Tibial artery (tissue), 4 donors: ENCODE measurements at regions not wholly inside any gene's neighbourhood (a gene's known extent, or its start where the extent isn't known, plus 50 kb on each side); places are given as distances from the start of the nearest gene placed in this dataset.

Experiments used
- DNase-seq, 2 donors: peaks; one replicate each; pipeline ENCODE4 v3.0.0-alpha.2; 2019
- H3K27ac ChIP-seq, 2 donors: fragments of 200-600 bp; sonication (generic) in 1 of 2; 1 replicate in 1 of 2; 2 replicates in 1 of 2; pipeline ENCODE4 v1.5.1; 2018 to 2019; ENCODE audit warnings: mild to moderate bottlenecking in 1 of 2
- H3K27me3 ChIP-seq, 2 donors: fragments of 200-600 bp; sonication (generic) in 1 of 2; one replicate each; pipeline versions ENCODE4 v1.5.1 to v1.6.0; 2016 to 2019
- H3K36me3 ChIP-seq, 3 donors: fragments of 200-600 bp; sonication (generic) in 2 of 3; one replicate each; pipeline ENCODE4 v1.5.1; 2016 to 2019; ENCODE audit warnings: mild to moderate bottlenecking in 2 of 3
- H3K4me1 ChIP-seq, 4 donors: fragments of 200-600 bp; sonication (generic) in 2 of 4; 1 replicate in 3 of 4; 2 replicates in 1 of 4; pipeline ENCODE4 v1.5.1; 2016 to 2019
- H3K4me3 ChIP-seq, 2 donors: fragments of 200-600 bp; sonication (generic) in 1 of 2; 1 replicate in 1 of 2; 2 replicates in 1 of 2; pipeline ENCODE4 v1.5.1; 2018 to 2019; ENCODE audit warnings: mild to moderate bottlenecking in 2 of 2
- H3K9me3 ChIP-seq, 3 donors: fragments of 200-600 bp; sonication (generic) in 1 of 3; one replicate each; pipeline ENCODE4 v1.5.1; 2016 to 2019
- CTCF ChIP-seq, 2 experiments: fragments of 200-600 bp in 1 of 2; fragments of 450-650 bp in 1 of 2; IDR thresholded peaks; one replicate each; pipeline ENCODE4 v1.5.1; 2017 to 2019; ENCODE audit warnings: antibody characterized with exemption in 2 of 2, mild to moderate bottlenecking in 1 of 2, moderate library complexity in 1 of 2
- intact Hi-C: fragments of 100-400 bp; cut with DNase I; formaldehyde crosslinking; loops from one replicate; pipeline ENCODE4 v1.15.0; 2023; ENCODE audit warnings: low total_unique reads

- intact Hi-C loops, result no loop called here
- Histone ChIP-seq H3K9me3 (peaks cover 0 to 6% (median 0%) of the 10 kb centered on the region in 3 donors), H3K4me1 (no peaks in the 10 kb centered on the region), H3K4me3 (no peak overlapping the region), H3K27ac (no peak overlapping the region), H3K36me3 (no peaks in the 10 kb centered on the region), H3K27me3 (no peaks in the 10 kb centered on the region)
- no peak for TF ChIP-seq CTCF (IDR thresholded peaks at IDR 0.05)
- DNase-seq, result no peak
Observed at GRCh38 chr11:90930252-90930651, 707.4 kb upstream of the CHORDC1 start.

GRCh38 chr11:90919332-90919731, 696.5 kb upstream of the CHORDC1 start:
- no peaks in the 10 kb centered on the region for H3K27me3 ChIP-seq
- intact Hi-C loops, result no loop called here
- no peak for TF ChIP-seq CTCF (IDR thresholded peaks at IDR 0.05)
- no peak overlapping the region for H3K27ac ChIP-seq
- DNase-seq, result no peak
- no peak overlapping the region for H3K4me3 ChIP-seq
- no peaks in the 10 kb centered on the region for H3K9me3 ChIP-seq
- no peaks in the 10 kb centered on the region for H3K36me3 ChIP-seq
- no peaks in the 10 kb centered on the region for H3K4me1 ChIP-seq

GRCh38 chr11:90916706-90917105, 693.9 kb upstream of the CHORDC1 start:
- Histone ChIP-seq H3K9me3 (no peaks in the 10 kb centered on the region), H3K27ac (no peak overlapping the region), H3K36me3 (no peaks in the 10 kb centered on the region), H3K4me1 (no peaks in the 10 kb centered on the region), H3K27me3 (no peaks in the 10 kb centered on the region), H3K4me3 (no peak overlapping the region)
- no peak for DNase-seq
- no peak for TF ChIP-seq CTCF (IDR thresholded peaks at IDR 0.05)
- intact Hi-C loops, result no loop called here

GRCh38 chr11:90913131-90913668, 690.4 kb upstream of the CHORDC1 start:
- Histone ChIP-seq H3K27me3 (no peaks in the 10 kb centered on the region), H3K4me1 (no peaks in the 10 kb centered on the region), H3K4me3 (no peak overlapping the region), H3K36me3 (no peaks in the 10 kb centered on the region), H3K27ac (no peak overlapping the region), H3K9me3 (no peaks in the 10 kb centered on the region)
- intact Hi-C loops, result no loop called here
- TF ChIP-seq CTCF (IDR thresholded peaks at IDR 0.05), result no peak
- DNase-seq, result no peak

- Histone ChIP-seq H3K9me3 (no peaks in the 10 kb centered on the region), H3K4me1 (no peaks in the 10 kb centered on the region), H3K27ac (no peak overlapping the region), H3K4me3 (no peak overlapping the region), H3K36me3 (no peaks in the 10 kb centered on the region), H3K27me3 (no peaks in the 10 kb centered on the region)
- intact Hi-C loops, result no loop called here
- no peak for DNase-seq
- TF ChIP-seq CTCF (IDR thresholded peaks at IDR 0.05), result no peak
Observed at GRCh38 chr11:90912631-90913030, 689.8 kb upstream of the CHORDC1 start.

- H3K4me3 ChIP-seq, result no peak overlapping the region
- no peak for TF ChIP-seq CTCF (IDR thresholded peaks at IDR 0.05)
- intact Hi-C loops, result no loop called here
- no peaks in the 10 kb centered on the region for H3K9me3 ChIP-seq
- H3K27ac ChIP-seq, result no peak overlapping the region
- DNase-seq, result no peak
- no peaks in the 10 kb centered on the region for H3K4me1 ChIP-seq
- no peaks in the 10 kb centered on the region for H3K36me3 ChIP-seq
- H3K27me3 ChIP-seq, result no peaks in the 10 kb centered on the region
Observed at GRCh38 chr11:90911192-90911591, 688.3 kb upstream of the CHORDC1 start.
